SU-DHL-6 (cell line): ENCODE measurements at regions not wholly inside any gene's neighbourhood (a gene's known extent, or its start where the extent isn't known, plus 50 kb on each side); places are given as distances from the start of the nearest gene placed in this dataset.

Experiments
- H2AFZ ChIP-seq: fragments of 200-600 bp; sonication (generic); 2 replicates; pipeline ENCODE4 v1.6.1; 2014; ENCODE audit warnings: low read depth, mild to moderate bottlenecking, moderate library complexity, mixed read lengths, antibody characterized with exemption, low read length; ENCODE audit not compliant: severe bottlenecking
- H3F3A ChIP-seq: fragments of 200-600 bp; shearing (Covaris generic); 2 replicates; pipeline ENCODE4 v1.6.0; 2016; ENCODE audit warnings: antibody characterized with exemption, mild to moderate bottlenecking; ENCODE audit not compliant: insufficient read depth
- H3K27ac ChIP-seq: fragments of 200-600 bp; sonication (generic); 2 replicates; pipeline ENCODE4 v1.5.1; 2016; ENCODE audit warnings: low read depth, mild to moderate bottlenecking, low read length, moderate library complexity, mixed read lengths
- H3K27me3 ChIP-seq: fragments of 200-600 bp; sonication (generic), shearing (Covaris generic); 2 replicates; pipeline ENCODE4 v1.6.0; 2014; ENCODE audit warnings: mild to moderate bottlenecking, low read length
- H3K36me3 ChIP-seq: fragments of 200-600 bp; sonication (generic); 2 replicates; pipeline ENCODE4 v1.6.1; 2014; ENCODE audit warnings: mild to moderate bottlenecking, low read length, mixed read lengths
- H3K4me2 ChIP-seq: fragments of 300-600, 200-600 bp; shearing (Covaris generic), sonication (generic); 2 replicates; pipeline ENCODE4 v1.6.0; 2014; ENCODE audit warnings: low read length, low read depth, mild to moderate bottlenecking; ENCODE audit not compliant: poor library complexity, severe bottlenecking
- H3K4me3 ChIP-seq: fragments of 200-600 bp; sonication (generic); 2 replicates; pipeline ENCODE4 v1.5.1; 2014; ENCODE audit warnings: antibody characterized with exemption, low read length, mild to moderate bottlenecking, mixed read lengths; ENCODE audit not compliant: insufficient read depth, poor library complexity, severe bottlenecking
- H3K79me2 ChIP-seq: fragments of 200-600 bp; sonication (generic); 2 replicates; pipeline ENCODE4 v1.6.1; 2014; ENCODE audit warnings: mild to moderate bottlenecking, low read length, moderate library complexity; ENCODE audit not compliant: insufficient read depth
- H3K9ac ChIP-seq: fragments of 200-600 bp; sonication (generic); 2 replicates; pipeline ENCODE4 v1.7.0; 2014; ENCODE audit warnings: mild to moderate bottlenecking, low read length
- H3K9me2 ChIP-seq: fragments of 200-600 bp; sonication (generic); replicated peaks from 2 replicates; pipeline ENCODE4 v1.6.1; 2014; ENCODE audit warnings: low read length; ENCODE audit not compliant: insufficient read depth
- H3K9me3 ChIP-seq: fragments of 200-600 bp; sonication (generic); 2 replicates; pipeline ENCODE4 v1.6.1; 2014; ENCODE audit warnings: low read length, mixed read lengths; ENCODE audit not compliant: insufficient read depth
- H4K20me1 ChIP-seq: fragments of 200-600 bp; sonication (generic); 2 replicates; pipeline ENCODE4 v1.6.1; 2014; ENCODE audit warnings: low read depth, mild to moderate bottlenecking, antibody characterized with exemption, low read length, moderate library complexity, mixed read lengths
- EZH2phosphoT487 ChIP-seq: fragments of 200-600 bp; sonication (generic), shearing (Covaris generic); conservative IDR thresholded peaks from 2 replicates; pipeline ENCODE4 v1.6.1; 2018; ENCODE audit warnings: mild to moderate bottlenecking, antibody characterized with exemption, low read length, moderate library complexity, mixed read lengths
- TF ChIP-seq, protein P1 (sequence below): fragments of 200-600 bp; sonication (generic); IDR thresholded peaks from one replicate; pipeline ENCODE4 v1.5.1; 2017; ENCODE audit warnings: antibody characterized with exemption, mild to moderate bottlenecking, low read length, moderate library complexity; ENCODE audit not compliant: insufficient read depth, poor library complexity, severe bottlenecking

DNA sequence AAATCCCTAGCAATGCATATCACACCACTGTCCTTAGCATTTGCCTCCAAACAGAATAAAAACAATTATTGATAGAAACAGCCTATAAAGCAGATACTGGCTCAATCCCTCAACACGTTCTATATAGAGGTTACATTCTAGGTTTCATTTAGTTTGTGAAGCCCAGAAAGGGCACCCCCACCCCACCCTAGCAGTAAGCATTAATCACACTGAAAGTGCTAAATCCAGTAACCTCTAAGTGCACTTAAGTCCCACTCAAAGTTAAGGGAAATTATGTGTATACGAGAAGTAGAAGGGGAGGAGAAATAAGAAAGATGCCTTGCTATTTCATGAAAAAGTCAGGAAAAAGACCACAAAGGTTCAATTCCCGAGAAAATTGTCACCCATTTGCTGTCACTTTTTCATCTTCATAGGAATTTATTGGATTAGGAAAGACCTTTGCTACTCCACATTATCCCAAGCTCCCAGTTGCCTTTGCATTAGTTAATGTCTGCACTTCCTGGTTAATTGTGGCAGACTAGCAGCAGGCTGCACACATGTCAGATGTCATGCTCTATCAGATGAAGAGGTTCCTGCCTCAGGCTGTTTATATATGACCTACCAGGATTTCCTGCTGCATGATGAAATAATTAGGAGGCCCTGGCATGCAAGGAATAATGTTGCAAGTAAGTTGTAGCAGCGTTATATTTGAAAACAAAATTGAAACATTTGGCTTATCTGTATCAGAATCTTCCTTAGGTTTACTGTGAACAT lies 54.5 kb upstream of the LHX8 start:
- no peaks in the 10 kb centered on the region for H4K20me1 ChIP-seq
- H3K4me3 ChIP-seq: no peak overlapping the region
- H3K9me2 ChIP-seq: no peaks in the 10 kb centered on the region
- no peak overlapping the region for H3K27ac ChIP-seq
- no peak overlapping the region for H3K4me2 ChIP-seq
- no peaks in the 10 kb centered on the region for H3K27me3 ChIP-seq
- H3F3A ChIP-seq: no peaks in the 10 kb centered on the region
- no peak overlapping the region for H3K9ac ChIP-seq
- H3K9me3 ChIP-seq: no peaks in the 10 kb centered on the region
- H2AFZ ChIP-seq: no peak overlapping the region
- TF ChIP-seq, protein P1, sequence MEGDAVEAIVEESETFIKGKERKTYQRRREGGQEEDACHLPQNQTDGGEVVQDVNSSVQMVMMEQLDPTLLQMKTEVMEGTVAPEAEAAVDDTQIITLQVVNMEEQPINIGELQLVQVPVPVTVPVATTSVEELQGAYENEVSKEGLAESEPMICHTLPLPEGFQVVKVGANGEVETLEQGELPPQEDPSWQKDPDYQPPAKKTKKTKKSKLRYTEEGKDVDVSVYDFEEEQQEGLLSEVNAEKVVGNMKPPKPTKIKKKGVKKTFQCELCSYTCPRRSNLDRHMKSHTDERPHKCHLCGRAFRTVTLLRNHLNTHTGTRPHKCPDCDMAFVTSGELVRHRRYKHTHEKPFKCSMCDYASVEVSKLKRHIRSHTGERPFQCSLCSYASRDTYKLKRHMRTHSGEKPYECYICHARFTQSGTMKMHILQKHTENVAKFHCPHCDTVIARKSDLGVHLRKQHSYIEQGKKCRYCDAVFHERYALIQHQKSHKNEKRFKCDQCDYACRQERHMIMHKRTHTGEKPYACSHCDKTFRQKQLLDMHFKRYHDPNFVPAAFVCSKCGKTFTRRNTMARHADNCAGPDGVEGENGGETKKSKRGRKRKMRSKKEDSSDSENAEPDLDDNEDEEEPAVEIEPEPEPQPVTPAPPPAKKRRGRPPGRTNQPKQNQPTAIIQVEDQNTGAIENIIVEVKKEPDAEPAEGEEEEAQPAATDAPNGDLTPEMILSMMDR: no peak
- H3K79me2 ChIP-seq: no peaks in the 10 kb centered on the region
- H3K36me3 ChIP-seq: no peaks in the 10 kb centered on the region

DNA sequence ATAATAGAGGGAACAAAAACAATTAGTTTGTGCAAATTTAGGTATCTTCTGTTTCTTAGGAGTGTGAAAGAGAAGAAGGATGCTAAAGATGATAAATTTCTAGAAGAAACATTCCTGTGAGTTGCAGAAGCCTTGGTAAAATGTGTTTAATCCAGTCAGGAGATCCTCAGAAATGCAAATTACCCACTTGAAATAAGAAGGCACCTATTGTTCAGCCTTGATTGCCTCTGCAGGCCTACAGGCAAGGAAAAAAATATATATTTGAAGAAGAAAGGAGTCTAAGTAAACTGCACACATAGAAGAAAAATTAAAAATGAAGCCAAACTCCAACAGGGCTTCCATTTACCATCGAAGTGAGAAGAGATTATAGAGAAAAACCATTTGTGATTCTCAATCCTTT lies 51.0 kb upstream of the LHX8 start:
- Histone ChIP-seq H2AFZ (no peak overlapping the region), H4K20me1 (no peaks in the 10 kb centered on the region), H3K79me2 (no peaks in the 10 kb centered on the region), H3K9ac (no peak overlapping the region), H3K4me3 (no peak overlapping the region), H3K9me2 (no peaks in the 10 kb centered on the region), H3K27ac (no peak overlapping the region), H3K4me2 (no peak overlapping the region), H3K36me3 (no peaks in the 10 kb centered on the region), H3K27me3 (no peaks in the 10 kb centered on the region), H3K9me3 (no peaks in the 10 kb centered on the region), H3F3A (no peaks in the 10 kb centered on the region)
- no peak for TF ChIP-seq EZH2phosphoT487
- TF ChIP-seq, protein P1: no peak

DNA sequence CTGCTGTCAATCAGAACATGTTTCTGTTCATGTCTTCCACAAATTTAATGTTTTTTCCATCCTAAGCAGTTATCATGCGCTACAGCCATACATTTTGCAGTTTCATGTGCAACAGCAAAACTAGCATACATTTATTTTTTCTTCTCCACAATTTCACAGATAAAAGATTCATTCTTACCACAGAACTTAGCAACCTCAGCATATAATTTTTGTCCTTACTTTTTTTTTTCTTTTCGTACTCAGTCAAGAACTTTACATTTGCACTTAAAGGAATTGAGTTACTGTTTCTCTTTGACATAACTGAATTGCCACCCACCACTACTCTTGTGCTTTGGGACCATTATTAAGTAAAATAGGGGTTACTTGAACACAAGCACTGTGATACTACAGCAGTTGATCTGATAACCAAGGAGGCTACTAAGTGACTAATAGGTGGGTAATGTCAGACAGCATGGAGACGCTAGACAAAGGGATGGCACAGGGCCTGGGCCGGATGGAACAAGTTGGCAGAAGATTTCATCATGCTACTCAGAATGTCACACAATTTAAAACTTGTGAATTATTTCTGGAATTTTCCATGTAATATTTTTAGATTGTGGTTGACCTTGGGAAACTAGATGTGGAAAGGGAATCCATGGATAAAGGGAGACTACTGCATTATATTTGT lies 50.2 kb upstream of the LHX8 start:
- Histone ChIP-seq H3K4me3 (no peak overlapping the region), H3K79me2 (no peaks in the 10 kb centered on the region), H4K20me1 (no peaks in the 10 kb centered on the region), H3K27ac (no peak overlapping the region), H3K9me3 (no peaks in the 10 kb centered on the region), H3K4me2 (no peak overlapping the region), H2AFZ (no peak overlapping the region), H3K9me2 (no peaks in the 10 kb centered on the region), H3F3A (no peaks in the 10 kb centered on the region), H3K27me3 (no peaks in the 10 kb centered on the region), H3K9ac (no peak overlapping the region), H3K36me3 (no peaks in the 10 kb centered on the region)
- TF ChIP-seq, protein P1: no peak
- TF ChIP-seq EZH2phosphoT487: no peak
